GM18520 (cell line): ENCODE measurements at regions not wholly inside any gene's neighbourhood (a gene's known extent, or its start where the extent isn't known, plus 50 kb on each side); places are given as distances from the start of the nearest gene placed in this dataset.
"Not testable (repeated sequence)": the region's sequence is repeated elsewhere in the genome, so short reads cannot be mapped to it uniquely, and the experiment has no call there.

Source experiments
- ATAC-seq: cut with Tn5 transposase; IDR thresholded peaks from one replicate; pipeline ENCODE4 v1.9.1; 2021; ENCODE audit not compliant: unreplicated experiment

- ATAC-seq, result no peak
These were observed 137.2 kb downstream of the MZT1 start for GRCh38 chr13:72590091-72590740.

- ATAC-seq, result no peak
These were observed 140.9 kb downstream of the MZT1 start for GRCh38 chr13:72586518-72586917.

- no peak for ATAC-seq
These were observed 142.2 kb downstream of the MZT1 start for GRCh38 chr13:72585254-72585653.

GRCh38 chr13:72571191-72571590, 156.2 kb downstream of the MZT1 start:
- no peak for ATAC-seq

- ATAC-seq, result no peak
These were observed 157.4 kb downstream of the MZT1 start for GRCh38 chr13:72570019-72570418.

GRCh38 chr13:72567566-72567965, 159.9 kb downstream of the MZT1 start:
- no peak for ATAC-seq

GRCh38 chr13:72566526-72566925, 160.9 kb downstream of the MZT1 start:
- no peak for ATAC-seq

GRCh38 chr13:72565893-72566292, 161.5 kb downstream of the MZT1 start:
- ATAC-seq, result no peak

GRCh38 chr13:72562686-72563085, 164.7 kb downstream of the MZT1 start:
- ATAC-seq, result no peak

GRCh38 chr13:72561791-72562190, 165.6 kb downstream of the MZT1 start:
- ATAC-seq, result no peak

GRCh38 chr13:72559716-72560115, 167.7 kb downstream of the MZT1 start:
- no peak for ATAC-seq

GRCh38 chr13:72556945-72557344, 170.5 kb downstream of the MZT1 start:
- ATAC-seq, result no peak

- no peak for ATAC-seq
These were observed 171.8 kb downstream of the MZT1 start for GRCh38 chr13:72555601-72556000.

- ATAC-seq, result no peak
These were observed 174.7 kb downstream of the MZT1 start for GRCh38 chr13:72552731-72553130.

- not testable (repeated sequence) for ATAC-seq
These were observed 181.5 kb downstream of the MZT1 start for GRCh38 chr13:72545895-72546294.

GRCh38 chr13:72545030-72545719, 182.3 kb downstream of the MZT1 start:
- no peak for ATAC-seq

- ATAC-seq, result no peak
These were observed 183.4 kb downstream of the MZT1 start for GRCh38 chr13:72544042-72544441.

GRCh38 chr13:72542241-72542640, 185.2 kb downstream of the MZT1 start:
- no peak for ATAC-seq

GRCh38 chr13:72541674-72542073, 185.8 kb downstream of the MZT1 start:
- ATAC-seq, result no peak

GRCh38 chr13:72540881-72541280, 186.5 kb downstream of the MZT1 start:
- ATAC-seq, result no peak

- no peak for ATAC-seq
These were observed 187.5 kb downstream of the MZT1 start for GRCh38 chr13:72539925-72540324.

GRCh38 chr13:72537782-72538181, 189.6 kb downstream of the MZT1 start:
- no peak for ATAC-seq

- ATAC-seq, result no peak
These were observed 190.0 kb downstream of the MZT1 start for GRCh38 chr13:72537395-72537780.
